LNCAP (cell line): ENCODE measurements at regions not wholly inside any gene's neighbourhood (a gene's known extent, or its start where the extent isn't known, plus 50 kb on each side); places are given as distances from the start of the nearest gene placed in this dataset.

Experiments
- CTCF ChIP-seq: fragments of 450-650 bp; IDR thresholded peaks from 2 replicates; pipeline ENCODE4 v1.5.1; 2017; ENCODE audit warnings: mild to moderate bottlenecking

- peak; percentile 10; the same call in 1 of the 2 replicates for TF ChIP-seq CTCF
These were observed 173.4 kb downstream of the NDUFS4 start for GRCh38 chr5:53733853-53734252.

GRCh38 chr5:53738105-53738504 lies 177.7 kb downstream of the NDUFS4 start:
- TF ChIP-seq CTCF: no peak

- TF ChIP-seq CTCF: no peak
These were observed 178.7 kb downstream of the NDUFS4 start for GRCh38 chr5:53739111-53739510.

- no peak for TF ChIP-seq CTCF
These were observed 189.2 kb downstream of the NDUFS4 start for GRCh38 chr5:53749621-53750020.

- no peak for TF ChIP-seq CTCF
These were observed 206.2 kb downstream of the NDUFS4 start for GRCh38 chr5:53766673-53767072.

GRCh38 chr5:53777864-53778618 lies 217.6 kb downstream of the NDUFS4 start:
- no peak for TF ChIP-seq CTCF

GRCh38 chr5:53779541-53779981 lies 219.1 kb downstream of the NDUFS4 start:
- TF ChIP-seq CTCF: no peak

GRCh38 chr5:53782620-53783019 lies 222.2 kb downstream of the NDUFS4 start:
- TF ChIP-seq CTCF: no peak
